Breast epithelium (tissue), 3 donors: ENCODE measurements at regions not wholly inside any gene's neighbourhood (a gene's known extent, or its start where the extent isn't known, plus 50 kb on each side); places are given as distances from the start of the nearest gene placed in this dataset.

Source experiments
- CTCF ChIP-seq, 3 donors: fragments of 450-650 bp; IDR thresholded peaks; one replicate each; pipeline ENCODE4 v1.5.1; 2016 to 2017; ENCODE audit warnings: antibody characterized with exemption in 3 of 3, mild to moderate bottlenecking in 3 of 3, moderate library complexity in 3 of 3
- POLR2A ChIP-seq: fragments of 450-650 bp; IDR thresholded peaks from one replicate; pipeline ENCODE4 v1.6.1; 2016; ENCODE audit warnings: antibody characterized with exemption, mild to moderate bottlenecking, moderate library complexity
- POLR2AphosphoS5 ChIP-seq, 3 donors: sonication (generic); formaldehyde crosslinking; IDR thresholded peaks; one replicate each; pipeline ENCODE4 v1.6.1; 2017; ENCODE audit warnings: antibody characterized with exemption in 3 of 3

- TF ChIP-seq CTCF (IDR thresholded peaks at IDR 0.05), result no peak
- TF ChIP-seq POLR2AphosphoS5 (IDR thresholded peaks at IDR 0.05), result no peak
- no peak for TF ChIP-seq POLR2A
These were observed 85.9 kb downstream of the PSMG1 start for GRCh38 chr21:39097335-39097861.
